ENCODE measurements at regions not wholly inside any gene's neighbourhood (a gene's known extent, or its start where the extent isn't known, plus 50 kb on each side); places are given as distances from the start of the nearest gene placed in this dataset.

DNA sequence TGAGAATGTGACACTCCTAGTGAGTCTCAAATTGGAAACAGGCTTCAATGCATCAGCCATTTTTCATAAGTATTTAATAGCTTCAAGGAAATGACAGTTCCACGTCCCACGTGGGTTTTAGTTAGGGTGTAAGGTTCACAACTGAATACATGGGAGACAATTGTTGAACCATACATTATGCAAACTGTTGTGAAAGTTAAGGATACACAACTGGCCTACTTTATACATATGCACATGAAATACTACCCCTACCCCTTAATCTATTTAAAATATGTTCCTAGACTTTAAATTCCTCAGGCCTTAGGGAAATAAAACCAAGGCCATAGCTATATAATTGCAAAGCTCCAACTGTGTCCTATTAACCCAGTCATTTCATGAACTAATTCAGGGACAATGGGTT is 436.1 kb downstream of the BTBD3 start:
- DNase-seq (ENCODE audit: extremely low read depth, low read depth) = no peak

DNA sequence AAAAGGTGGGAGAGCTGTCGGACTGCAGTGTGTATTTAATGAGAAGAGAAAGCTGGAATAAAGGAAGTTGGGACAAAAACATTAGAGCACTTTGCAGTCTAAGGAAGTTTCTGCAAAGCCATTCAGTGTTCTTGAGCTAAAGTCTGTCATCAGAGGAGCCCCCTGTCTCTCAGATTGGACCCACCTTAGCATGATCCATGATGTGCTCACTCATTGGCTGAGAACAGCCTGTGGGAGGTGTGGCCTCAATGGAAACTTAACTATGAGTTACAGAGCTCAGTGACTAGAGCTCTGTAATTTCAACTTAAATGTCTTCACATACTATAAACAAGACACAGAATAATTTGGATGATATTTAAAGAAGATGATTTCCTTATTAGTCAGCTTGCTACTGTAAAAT is 437.0 kb downstream of the BTBD3 start:
- no peak for DNase-seq (ENCODE audit: extremely low read depth, low read depth)

DNA sequence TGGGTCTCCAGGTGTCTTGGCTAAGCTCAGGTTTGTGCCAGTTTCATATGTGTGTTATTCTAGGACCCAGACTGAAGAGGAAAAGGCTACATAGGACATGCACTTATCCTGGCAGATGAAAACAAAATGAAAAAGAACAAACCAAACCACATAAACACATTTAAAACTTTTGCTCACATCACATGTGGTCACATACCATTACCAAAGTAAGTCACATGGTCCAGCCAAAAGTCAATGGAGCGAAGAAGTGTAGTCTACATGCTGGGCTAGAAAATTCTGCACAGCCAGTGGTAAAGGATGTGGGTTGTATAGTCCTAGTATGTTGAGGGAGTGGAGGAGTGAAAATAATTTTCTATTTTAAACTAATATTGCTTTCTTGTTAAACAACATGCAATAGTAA is 437.5 kb downstream of the BTBD3 start:
- DNase-seq (ENCODE audit: extremely low read depth, low read depth) = no peak

DNA sequence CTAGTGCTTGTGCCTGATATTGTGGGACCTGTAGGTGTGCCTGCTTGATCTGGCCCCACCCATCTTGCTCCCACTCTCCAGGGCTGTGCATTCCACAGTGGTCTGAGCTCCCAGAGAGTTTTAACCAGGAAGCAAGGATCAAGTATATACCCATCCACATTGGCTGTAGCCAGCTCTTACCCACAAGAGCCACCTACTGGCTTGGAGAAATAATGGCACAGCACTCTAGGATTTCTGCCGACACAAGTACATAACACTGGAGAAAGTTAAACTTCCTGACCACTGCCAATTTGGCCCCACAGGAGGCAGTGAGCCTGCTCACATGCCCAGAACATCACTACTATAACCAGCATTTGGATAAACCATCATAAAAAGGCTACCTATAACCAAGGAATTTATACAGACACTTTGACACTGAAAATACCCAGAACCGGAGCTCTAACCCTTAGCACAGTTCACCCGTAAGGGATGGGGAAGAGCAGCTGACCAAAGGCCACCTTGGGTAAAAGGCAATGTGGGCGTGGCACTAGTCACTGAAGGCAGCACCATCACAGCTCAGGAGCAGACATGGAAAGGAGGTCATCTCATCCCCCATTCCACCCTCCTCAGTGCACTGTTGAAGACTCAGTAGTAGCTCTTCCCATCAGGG is 440.4 kb downstream of the BTBD3 start:
- DNase-seq (ENCODE audit: extremely low read depth, low read depth) = no peak

DNA sequence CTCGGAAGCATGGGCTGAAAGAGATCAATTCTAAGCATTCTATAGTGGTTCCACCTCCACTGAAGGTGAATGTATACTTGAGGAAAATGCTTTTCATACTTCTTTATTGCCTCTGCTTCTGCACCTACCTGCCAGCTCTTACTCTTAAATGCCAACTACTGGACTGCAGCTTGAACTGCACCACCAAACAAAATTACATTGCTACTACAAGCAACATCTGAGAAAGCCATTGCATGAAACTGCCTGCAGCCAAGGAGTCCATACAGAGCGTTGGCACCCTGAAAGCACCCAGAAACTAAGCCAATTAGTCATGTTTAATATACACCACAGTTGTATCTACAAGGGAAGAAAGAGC is 440.9 kb downstream of the BTBD3 start:
- DNase-seq (ENCODE audit: extremely low read depth, low read depth) = no peak

DNA sequence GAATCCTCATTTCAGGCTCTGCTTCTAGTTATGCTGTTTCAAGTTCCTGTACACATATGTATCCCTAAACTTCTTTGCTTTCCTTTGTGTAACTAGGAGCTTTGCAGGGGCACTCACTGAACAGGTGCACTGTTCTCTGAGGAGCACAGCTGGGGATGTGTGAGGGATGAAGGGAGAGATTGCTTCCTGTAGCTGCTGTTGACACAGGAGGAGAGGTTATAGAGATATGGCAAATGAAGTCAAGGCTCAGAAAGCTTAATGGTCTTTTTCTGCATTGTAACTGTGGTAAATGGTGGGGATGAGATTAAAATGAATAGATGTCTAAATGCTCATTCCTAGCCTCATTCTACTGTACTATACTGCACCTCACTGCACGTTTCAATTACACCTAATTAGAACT is 454.3 kb downstream of the BTBD3 start:
- no peak for DNase-seq (ENCODE audit: extremely low read depth, low read depth)

DNA sequence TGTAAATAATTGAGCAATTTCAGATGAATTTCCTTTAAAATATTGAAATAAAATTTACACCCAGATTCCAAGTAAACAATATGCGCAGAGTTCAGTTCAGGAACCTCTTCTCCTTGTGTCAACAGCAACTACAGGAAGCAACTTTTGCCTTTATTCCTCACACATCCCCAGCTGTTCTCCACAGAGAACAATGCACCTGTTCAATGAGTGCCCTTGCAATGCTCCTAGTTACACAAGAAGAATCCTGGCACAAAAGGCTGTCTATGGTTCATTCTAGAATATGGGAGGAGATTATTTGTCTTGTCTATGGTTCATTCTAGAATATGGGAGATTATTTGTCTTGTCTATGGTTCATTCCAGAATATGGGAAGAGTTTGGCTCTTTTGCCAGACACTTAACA is 454.9 kb downstream of the BTBD3 start:
- DNase-seq (ENCODE audit: extremely low read depth, low read depth) = no peak

DNA sequence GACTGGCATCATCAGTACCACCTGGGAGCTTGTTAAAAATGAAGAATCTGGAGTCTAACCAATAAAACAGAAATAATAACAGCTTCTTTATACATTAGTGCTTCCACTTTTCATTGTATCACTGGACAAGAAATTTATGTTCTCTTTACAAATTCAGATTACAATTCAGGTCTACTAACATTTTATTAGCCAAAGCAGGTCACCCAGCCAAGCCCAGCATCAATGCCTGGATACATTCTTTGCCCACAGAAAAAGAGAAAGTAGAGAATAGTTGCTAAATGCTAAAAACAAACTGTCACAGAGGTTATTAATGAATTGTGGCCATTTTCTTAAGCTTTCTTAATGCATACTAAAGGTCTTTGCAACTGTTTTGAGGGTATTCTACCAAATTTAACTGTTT is 458.3 kb downstream of the BTBD3 start:
- DNase-seq (ENCODE audit: extremely low read depth, low read depth) = no peak

DNA sequence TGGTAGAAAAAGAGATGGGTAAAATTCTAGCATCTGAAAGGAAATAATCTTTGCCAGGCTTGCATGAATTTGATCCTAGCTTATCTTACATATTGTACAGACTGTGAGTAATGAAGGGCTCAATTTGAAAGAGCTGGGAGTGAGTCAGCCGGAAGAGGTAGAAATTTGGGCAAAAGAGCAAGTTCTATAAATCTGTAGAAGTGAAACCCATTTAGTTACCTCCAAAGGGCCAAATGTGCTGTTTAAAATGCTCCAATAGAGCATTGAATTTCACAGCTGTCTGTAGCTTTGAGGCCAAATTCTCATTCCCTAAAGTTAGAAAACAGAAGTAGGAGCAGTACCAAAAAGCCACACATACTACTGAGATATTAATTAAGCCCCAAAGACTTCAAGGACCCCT is 466.1 kb downstream of the BTBD3 start:
- DNase-seq (ENCODE audit: extremely low read depth, low read depth) = no peak

DNA sequence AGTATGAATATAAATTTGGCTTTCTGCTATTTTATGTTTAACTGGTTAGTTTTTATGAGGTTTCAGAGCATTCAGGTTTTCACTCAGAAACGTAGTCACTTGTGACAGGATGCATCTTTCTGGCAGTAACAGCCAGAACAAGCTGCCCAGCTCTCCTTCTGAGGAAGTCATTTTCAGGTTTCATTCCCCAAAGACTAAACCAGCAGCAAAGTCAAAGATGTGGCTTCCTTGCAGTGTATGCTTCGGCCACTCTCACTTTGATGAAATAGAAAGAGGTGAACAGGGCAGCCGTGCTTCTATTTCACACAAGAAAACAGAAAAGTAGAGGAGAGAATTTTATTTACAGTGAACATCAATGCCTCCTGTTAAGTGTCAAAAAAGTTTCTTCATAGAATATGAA is 469.1 kb downstream of the BTBD3 start:
- DNase-seq (ENCODE audit: extremely low read depth, low read depth) = no peak

DNA sequence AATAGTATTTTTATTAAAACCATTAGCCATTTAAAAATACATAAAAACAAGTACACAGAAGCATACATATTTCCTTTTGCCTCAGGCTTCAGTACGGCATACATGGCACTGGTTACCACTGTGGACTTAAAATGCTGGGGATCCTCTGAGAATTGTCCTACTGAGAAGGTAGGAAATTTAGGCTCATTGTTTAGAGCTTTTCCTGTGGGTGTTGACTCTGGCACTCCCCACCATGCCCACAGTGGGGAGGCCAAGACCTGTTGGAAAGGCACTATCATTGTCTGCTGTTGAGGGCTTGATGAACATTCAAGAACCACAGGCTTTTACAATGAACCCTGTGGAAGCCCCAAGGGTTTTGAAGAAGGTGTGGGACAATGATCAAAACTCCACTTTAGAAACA is 473.4 kb downstream of the BTBD3 start:
- no peak for DNase-seq (ENCODE audit: extremely low read depth, low read depth)

DNA sequence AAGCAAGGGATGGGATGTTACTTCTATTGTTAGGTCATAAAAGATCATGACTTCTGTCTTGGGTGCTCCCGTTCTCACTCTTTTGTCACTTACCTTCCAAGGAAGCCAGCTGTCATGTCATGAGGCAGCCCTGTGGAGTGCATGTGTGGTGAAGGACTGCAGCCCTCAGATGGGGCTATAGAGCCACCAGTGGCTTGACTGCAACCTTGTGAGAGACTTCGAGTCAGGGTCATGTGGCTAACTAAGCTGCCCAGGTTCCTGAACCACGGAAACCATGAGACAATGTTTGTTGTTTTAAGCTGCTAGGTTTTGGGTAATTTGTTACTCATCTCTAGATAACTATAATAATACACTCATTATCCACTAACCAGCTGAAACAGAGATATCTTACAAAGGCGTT is 477.1 kb downstream of the BTBD3 start:
- no peak for DNase-seq (ENCODE audit: extremely low read depth, low read depth)

DNA sequence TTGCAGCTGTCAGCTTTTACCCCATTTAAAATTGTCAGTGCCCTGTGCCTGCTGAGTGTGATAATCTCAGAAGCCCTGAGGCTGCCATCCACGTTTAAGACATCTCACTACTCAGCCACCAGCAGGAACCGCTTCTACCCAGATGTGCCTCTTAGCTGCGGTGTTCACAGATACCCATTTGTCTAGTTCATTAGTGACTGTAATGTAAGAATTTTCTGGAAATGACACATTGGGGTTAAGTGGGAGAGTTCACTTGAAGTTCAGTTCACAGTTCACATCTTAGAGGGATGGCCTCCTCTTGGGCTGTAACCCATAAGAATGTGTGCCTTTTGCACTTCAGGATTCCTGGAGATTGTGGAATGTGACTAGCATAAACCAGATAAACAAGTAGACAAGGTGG is 477.7 kb downstream of the BTBD3 start:
- DNase-seq (ENCODE audit: extremely low read depth, low read depth) = no peak

DNA sequence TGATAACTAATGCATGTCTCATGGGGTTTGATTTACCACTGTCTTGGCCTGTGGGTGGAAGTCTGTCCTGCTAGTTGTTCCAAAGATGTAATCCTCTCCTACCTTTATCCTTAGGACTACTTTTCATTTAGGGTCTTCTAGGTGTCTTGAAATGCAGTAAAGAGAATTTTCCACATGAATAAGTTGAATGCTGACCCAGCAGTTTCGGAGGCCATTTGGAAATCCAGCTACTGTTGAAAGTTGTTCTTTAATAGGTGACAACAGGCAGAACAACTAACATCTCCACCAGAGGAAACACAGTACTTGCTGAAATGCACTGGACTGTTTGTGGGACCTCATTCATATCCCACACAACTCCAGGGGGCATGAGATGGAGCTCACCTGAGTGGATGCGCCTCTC is 478.1 kb downstream of the BTBD3 start:
- no peak for DNase-seq (ENCODE audit: extremely low read depth, low read depth)

DNA sequence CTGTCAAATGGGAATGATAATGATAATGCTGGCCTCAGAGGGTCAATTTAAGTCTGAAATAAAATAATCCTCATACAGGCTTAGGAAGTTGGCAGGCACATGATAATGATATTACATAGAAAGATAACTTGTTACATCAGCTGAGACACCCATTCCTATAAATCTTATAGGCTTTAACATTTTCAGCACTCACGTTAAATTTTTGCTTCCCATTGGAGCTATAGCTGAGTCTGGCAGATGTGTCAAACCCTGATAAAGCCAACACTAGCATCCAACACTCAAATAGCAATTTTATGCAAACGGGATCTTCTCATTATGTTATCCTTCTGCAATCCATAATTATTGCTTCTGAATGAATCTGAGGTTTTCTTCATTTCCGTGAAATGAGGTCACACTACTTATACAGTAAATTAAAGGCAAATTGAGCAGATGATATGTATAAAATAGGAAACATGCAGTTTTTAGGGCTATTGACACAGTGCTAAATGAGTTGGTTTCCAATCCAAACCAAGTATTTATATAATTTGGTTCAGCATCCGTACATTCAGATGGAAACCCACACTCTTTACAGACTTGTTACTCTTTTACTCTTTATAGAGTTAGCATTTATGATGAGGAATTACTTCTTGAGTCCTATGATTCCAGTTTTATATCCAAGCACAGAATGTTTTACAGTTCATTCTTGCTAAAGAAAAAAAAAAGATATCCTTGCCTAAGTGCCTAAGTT is 481.6 kb downstream of the BTBD3 start:
- DNase-seq (ENCODE audit: extremely low read depth, low read depth) = no peak

DNA sequence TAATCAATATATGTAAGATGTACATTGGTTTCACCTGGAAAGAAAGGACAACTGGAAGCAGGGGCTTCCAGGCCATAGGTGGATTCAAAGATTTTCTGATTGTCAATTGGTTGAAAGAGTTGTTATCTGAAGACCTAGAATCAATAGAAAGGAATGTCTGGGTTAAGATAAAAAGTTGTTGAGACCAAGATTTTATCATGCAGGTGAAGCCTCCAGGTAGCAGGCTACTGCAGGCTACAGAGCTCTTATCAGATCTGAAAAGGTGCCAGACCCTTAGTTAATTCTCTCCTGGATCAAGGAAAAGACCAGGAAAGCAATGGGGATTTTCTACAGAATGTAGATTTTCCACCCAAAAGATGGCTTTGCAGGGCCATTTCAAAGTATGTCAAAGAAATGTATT is 487.2 kb downstream of the BTBD3 start:
- no peak for DNase-seq (ENCODE audit: extremely low read depth, low read depth)

DNA sequence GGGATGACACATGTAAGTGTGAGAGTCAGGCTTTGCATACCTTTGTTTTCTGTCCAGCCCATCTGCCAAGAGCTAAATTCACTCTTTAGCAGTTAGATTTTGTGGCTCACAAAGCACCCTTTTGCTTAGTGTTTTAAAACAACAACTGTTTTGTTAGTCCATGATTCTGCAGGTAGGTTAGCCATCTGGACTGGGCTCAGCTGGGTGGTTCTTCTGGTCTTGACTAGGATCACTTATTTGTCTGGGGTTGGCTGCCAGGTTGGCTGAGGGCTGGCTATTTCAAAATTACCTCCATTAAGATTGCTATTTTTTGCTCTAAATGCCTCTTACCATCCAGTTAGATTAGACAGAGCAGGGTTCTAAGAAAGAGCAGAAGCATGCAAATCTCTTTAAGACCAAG is 489.3 kb downstream of the BTBD3 start:
- no peak for DNase-seq (ENCODE audit: extremely low read depth, low read depth)

DNA sequence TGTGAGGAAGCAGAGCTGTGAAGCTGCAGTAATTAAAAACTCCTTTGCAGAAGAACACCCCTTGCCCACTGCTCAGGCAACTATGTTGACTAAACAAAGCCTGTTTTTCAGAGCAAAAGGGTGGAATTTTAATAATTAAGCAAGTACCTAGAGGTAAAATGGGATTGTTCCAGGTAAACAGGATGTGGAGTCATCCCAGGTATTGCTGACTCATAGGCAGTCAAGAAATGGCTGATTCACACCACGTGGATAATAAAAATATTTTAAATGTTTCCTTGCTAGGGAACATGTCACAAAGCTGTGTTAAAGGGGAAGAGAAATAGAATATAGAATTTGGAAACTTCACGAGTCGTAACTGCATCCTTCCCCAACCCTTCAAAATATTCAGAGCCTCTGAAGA is 491.8 kb downstream of the BTBD3 start:
- DNase-seq (ENCODE audit: extremely low read depth, low read depth) = no peak

DNA sequence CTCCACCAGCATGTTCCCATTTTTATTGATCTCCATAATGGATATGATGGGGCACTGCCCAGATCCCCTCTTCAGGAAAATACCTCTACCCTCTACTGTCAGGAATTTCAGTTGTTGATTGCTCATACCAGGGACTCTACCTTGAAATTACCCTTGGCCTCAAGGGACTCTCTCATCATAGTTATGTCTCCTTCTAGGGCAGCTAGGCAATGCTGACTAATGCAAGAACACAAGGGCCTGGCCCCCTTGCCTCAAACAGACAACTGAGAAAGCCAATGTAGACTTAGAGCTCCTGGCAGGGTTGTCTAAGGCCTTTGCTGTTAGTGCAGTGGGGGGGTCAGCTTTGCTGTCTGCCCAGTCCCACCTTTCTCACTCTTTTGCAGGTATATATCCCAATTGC is 493.1 kb downstream of the BTBD3 start:
- no peak for DNase-seq (ENCODE audit: extremely low read depth, low read depth)

DNA sequence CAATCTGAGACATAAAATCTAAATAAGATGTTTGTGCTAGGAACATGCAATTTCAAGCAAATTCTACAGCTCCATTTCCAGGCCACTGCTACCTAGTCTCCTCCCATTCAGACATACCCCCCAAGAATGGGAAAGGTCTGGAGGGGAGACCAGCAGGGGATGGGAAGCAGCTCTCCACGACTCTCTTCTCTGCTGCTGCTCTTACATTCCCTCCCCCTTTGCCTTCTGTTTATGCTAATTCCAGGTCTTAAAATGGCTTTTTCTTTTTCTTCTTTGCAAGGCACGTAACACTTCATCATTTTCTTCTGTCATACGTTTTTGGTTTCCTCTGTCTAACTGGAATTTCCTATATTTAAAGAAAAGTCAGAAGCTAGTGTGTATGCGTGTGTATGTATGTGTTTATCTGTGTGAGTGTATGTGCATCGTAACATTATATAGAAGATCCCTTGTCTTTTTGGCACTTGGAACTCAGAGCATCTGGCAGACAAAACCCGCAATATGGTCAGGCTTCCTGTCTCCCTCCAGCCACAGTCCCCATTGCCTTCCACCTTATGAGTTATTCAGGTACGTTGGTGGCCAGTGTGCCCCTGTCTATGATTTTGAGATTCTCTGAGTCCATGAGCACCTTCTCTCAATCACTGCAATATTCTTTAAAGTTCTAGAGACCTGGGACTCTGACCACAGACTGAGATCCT is 493.7 kb downstream of the BTBD3 start:
- no peak for DNase-seq (ENCODE audit: extremely low read depth, low read depth)

DNA sequence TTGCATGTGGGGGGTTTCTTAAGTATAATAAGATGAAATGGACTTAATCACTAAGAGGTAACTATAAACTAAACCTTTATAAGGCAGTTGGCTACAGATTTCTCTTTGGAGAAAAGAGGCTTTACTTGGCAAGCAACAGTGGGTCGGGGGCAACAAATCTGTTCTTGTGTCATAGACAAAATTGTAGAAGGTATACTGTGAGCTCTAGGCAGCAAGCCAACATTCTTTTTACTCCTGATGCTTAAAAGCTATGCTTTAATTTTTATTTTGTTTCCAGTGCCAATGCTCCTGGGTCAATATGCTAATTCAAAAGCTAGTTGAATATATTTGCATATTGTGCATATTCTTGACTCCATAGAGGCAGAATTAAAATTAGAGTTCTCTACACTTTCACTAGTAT is 495.4 kb downstream of the BTBD3 start:
- DNase-seq (ENCODE audit: extremely low read depth, low read depth) = no peak

Measured in NCI-H460 (cell line).